Thyroid gland (tissue), 4 donors: ENCODE measurements at regions not wholly inside any gene's neighbourhood (a gene's known extent, or its start where the extent isn't known, plus 50 kb on each side); places are given as distances from the start of the nearest gene placed in this dataset.

Experiments
- CTCF ChIP-seq, 6 experiments: fragments of 200-600 bp in 3 of 6; fragments of 450-650 bp in 3 of 6; sonication (generic) in 3 of 6; IDR thresholded peaks; one replicate each; pipeline ENCODE4 v1.5.1; 2016 to 2019; ENCODE audit warnings: antibody characterized with exemption in 6 of 6, mild to moderate bottlenecking in 2 of 6, inconsistent platforms in 1 of 6, moderate library complexity in 1 of 6
- POLR2A ChIP-seq, 2 donors: fragments of 450-650 bp; IDR thresholded peaks; one replicate each; pipeline ENCODE4 v1.6.1; 2017; ENCODE audit warnings: antibody characterized with exemption in 2 of 2, mild to moderate bottlenecking in 2 of 2, moderate library complexity in 1 of 2

GRCh38 chr3:144629381-144629780 is 657.8 kb downstream of the DIPK2A start:
- TF ChIP-seq CTCF (IDR thresholded peaks at IDR 0.05): no peak
- no peak for TF ChIP-seq POLR2A (IDR thresholded peaks at IDR 0.05)
